ENCODE measurements at regions not wholly inside any gene's neighbourhood (a gene's known extent, or its start where the extent isn't known, plus 50 kb on each side); places are given as distances from the start of the nearest gene placed in this dataset.

- no peaks in the 10 kb centered on the region for H3K9me3 ChIP-seq (replicated peaks; ENCODE audit: control insufficient read depth, insufficient read depth, low read length)
- no peak overlapping the region for H3K4me3 ChIP-seq (replicated peaks in 1 of 3; ENCODE audit: insufficient read depth in 1 of 3, low read depth in 1 of 3, low read length in 3 of 3)
- dilution Hi-C loops (cut with MboI; ENCODE audit: extremely low pct_ligation_motif_present, low sequenced_read_pairs): no loop called here
- no peak overlapping the region for H3K27ac ChIP-seq (ENCODE audit: insufficient read depth, low read depth, low read length)
- H3K9me1 ChIP-seq (replicated peaks; ENCODE audit: control insufficient read depth, extremely low read depth, insufficient read depth, low read length): no peaks in the 10 kb centered on the region
- DNase-seq (ENCODE audit: low read depth, low spot score) (no peak), FAIRE-seq (no peak)
- intact Hi-C loops (cut with micrococcal nuclease): no loop called here
- POLR2A ChIA-PET: no interaction called here
- BruUV-seq (replicated peaks): no TSS peak
- H4K20me1 ChIP-seq (replicated peaks; ENCODE audit: control insufficient read depth, extremely low read depth, insufficient read depth, low read length): no peaks in the 10 kb centered on the region
- H3K4me1 ChIP-seq (ENCODE audit: control insufficient read depth, extremely low read depth, insufficient read depth, low read length): no peaks in the 10 kb centered on the region
- H3K4me2 ChIP-seq (ENCODE audit: insufficient read depth, low read length): no peak overlapping the region
- H3K36me3 ChIP-seq (ENCODE audit: control insufficient read depth in 2 of 2, extremely low read depth in 1 of 2, insufficient read depth in 2 of 2, low read length in 2 of 2): no peaks in the 10 kb centered on the region
- H2AFZ ChIP-seq (ENCODE audit: low read depth, low read length): no peak overlapping the region
- no peaks in the 10 kb centered on the region for H3K79me2 ChIP-seq (ENCODE audit: control insufficient read depth, insufficient read depth, low read length)
- H3K9ac ChIP-seq (replicated peaks; ENCODE audit: extremely low read depth, insufficient read depth, low read length): no peak overlapping the region
- no peaks in the 10 kb centered on the region for H3K27me3 ChIP-seq (ENCODE audit: control insufficient read depth in 2 of 2, insufficient read depth in 2 of 2, low read length in 2 of 2)
- TF ChIP-seq CTCF (IDR thresholded peaks at IDR 0.05; ENCODE audit: extremely low read depth in 1 of 2, insufficient read depth in 1 of 2, low read depth in 1 of 2, low read length in 2 of 2) (no peak), POLR2A (IDR thresholded peaks at IDR 0.05; ENCODE audit: low read depth, low read length) (no peak)
- CTCF ChIA-PET: no interaction called here
Observed at GRCh38 chr22:33119044-33119443, 60.9 kb upstream of the SYN3 start.

GRCh38 chr22:33117821-33118220, 59.6 kb upstream of the SYN3 start:
- BruUV-seq (replicated peaks): no TSS peak
- Histone ChIP-seq H2AFZ (ENCODE audit: low read depth, low read length) (no peak overlapping the region), H3K36me3 (ENCODE audit: control insufficient read depth in 2 of 2, extremely low read depth in 1 of 2, insufficient read depth in 2 of 2, low read length in 2 of 2) (no peaks in the 10 kb centered on the region), H3K27me3 (ENCODE audit: control insufficient read depth in 2 of 2, insufficient read depth in 2 of 2, low read length in 2 of 2) (no peaks in the 10 kb centered on the region), H3K4me3 (replicated peaks in 1 of 3; ENCODE audit: insufficient read depth in 1 of 3, low read depth in 1 of 3, low read length in 3 of 3) (no peak overlapping the region), H3K79me2 (ENCODE audit: control insufficient read depth, insufficient read depth, low read length) (no peaks in the 10 kb centered on the region), H3K4me2 (ENCODE audit: insufficient read depth, low read length) (no peak overlapping the region), H3K27ac (ENCODE audit: insufficient read depth, low read depth, low read length) (no peak overlapping the region), H3K9me3 (replicated peaks; ENCODE audit: control insufficient read depth, insufficient read depth, low read length) (no peaks in the 10 kb centered on the region), H3K9me1 (replicated peaks; ENCODE audit: control insufficient read depth, extremely low read depth, insufficient read depth, low read length) (no peaks in the 10 kb centered on the region), H3K9ac (replicated peaks; ENCODE audit: extremely low read depth, insufficient read depth, low read length) (no peak overlapping the region), H4K20me1 (replicated peaks; ENCODE audit: control insufficient read depth, extremely low read depth, insufficient read depth, low read length) (no peaks in the 10 kb centered on the region), H3K4me1 (ENCODE audit: control insufficient read depth, extremely low read depth, insufficient read depth, low read length) (no peaks in the 10 kb centered on the region)
- TF ChIP-seq CTCF (IDR thresholded peaks at IDR 0.05; ENCODE audit: extremely low read depth in 1 of 2, insufficient read depth in 1 of 2, low read depth in 1 of 2, low read length in 2 of 2) (no peak), JUN (IDR thresholded peaks at IDR 0.05; ENCODE audit: borderline replicate concordance, insufficient read depth, insufficient read length, low read depth) (no peak), MYC (IDR thresholded peaks at IDR 0.05; ENCODE audit: low read depth, low read length) (no peak), EZH2 (IDR thresholded peaks at IDR 0.05; ENCODE audit: borderline replicate concordance, low read depth, low read length, severe bottlenecking) (no peak), MAX (IDR thresholded peaks at IDR 0.05; ENCODE audit: insufficient read depth, insufficient read length) (no peak), FOS (IDR thresholded peaks at IDR 0.05; ENCODE audit: borderline replicate concordance, insufficient read depth, low read length) (no peak)
- FAIRE-seq (no peak), DNase-seq (ENCODE audit: low read depth, low spot score) (no peak)
- intact Hi-C loops (cut with micrococcal nuclease) (no loop called here), dilution Hi-C loops (cut with MboI; ENCODE audit: extremely low pct_ligation_motif_present, low sequenced_read_pairs) (no loop called here)
- ChIA-PET POLR2A (interaction anchor here (0.6 kb wide), 1 partner anchor 290 kb away, joined by 3 read pairs; no protein-coding TSS in a partner anchor), CTCF (no interaction called here)

Data from endothelial cell of umbilical vein (primary cell).